Adrenal gland (tissue), 9 donors: ENCODE measurements at regions not wholly inside any gene's neighbourhood (a gene's known extent, or its start where the extent isn't known, plus 50 kb on each side); places are given as distances from the start of the nearest gene placed in this dataset.

Source experiments
- DNase-seq, 7 donors: peaks; one replicate each; pipeline ENCODE4 v3.0.0-alpha.2; 2019 to 2020
- H3K27ac ChIP-seq, 5 donors: fragments of 200-600 bp; sonication (generic) in 4 of 5; 1 replicate in 3 of 5; 2 replicates in 2 of 5; pipeline versions ENCODE4 v1.5.1 to v1.8.0; 2016 to 2020; ENCODE audit warnings: mild to moderate bottlenecking in 1 of 5
- H3K27me3 ChIP-seq: fragments of 200-600 bp; 2 replicates; pipeline ENCODE4 v1.8.0; 2021
- H3K36me3 ChIP-seq, 2 donors: fragments of 200-600 bp; replicated peaks in 1 of 2; 1 replicate in 1 of 2; 2 replicates in 1 of 2; pipeline versions ENCODE4 v1.5.1 to v1.8.0; 2018 to 2022
- H3K4me1 ChIP-seq, 2 donors: fragments of 200-600 bp; replicated peaks in 1 of 2; 1 replicate in 1 of 2; 2 replicates in 1 of 2; pipeline versions ENCODE4 v1.5.1 to v1.8.0; 2018 to 2021
- H3K4me3 ChIP-seq, 4 donors: fragments of 200-600 bp; sonication (generic) in 3 of 4; one replicate each; pipeline ENCODE4 v1.5.1; 2016 to 2018
- H3K9me3 ChIP-seq, 3 donors: fragments of 200-600 bp; sonication (generic) in 1 of 3; replicated peaks in 1 of 3; 1 replicate in 2 of 3; 2 replicates in 1 of 3; pipeline versions ENCODE4 v1.5.1 to v1.8.0; 2016 to 2021
- CTCF ChIP-seq, 6 experiments: fragments of 450-650 bp in 4 of 6; fragments of 200-600 bp in 2 of 6; sonication (generic) in 1 of 6; IDR thresholded peaks; 1 replicate in 5 of 6; 2 replicates in 1 of 6; pipeline versions ENCODE4 v1.5.1 to v1.8.0; 2016 to 2021; ENCODE audit warnings: antibody characterized with exemption in 6 of 6, mild to moderate bottlenecking in 2 of 6, moderate library complexity in 1 of 6
- POLR2A ChIP-seq, 2 donors: fragments of 450-650 bp; IDR thresholded peaks; one replicate each; pipeline ENCODE4 v1.6.1; 2017; ENCODE audit warnings: antibody characterized with exemption in 2 of 2, mild to moderate bottlenecking in 2 of 2, moderate library complexity in 1 of 2
- WGBS, 4 donors: extraction: QIAGEN DNeasy Blood & Tissue Kit in 2 of 4; methylation state at CpG; one replicate each; pipeline versions ENCODE4 v1.1.5 to v1.1.7; 2013 to 2017; 5-methylcytosine and 5-hydroxymethylcytosine counted together
- intact Hi-C, 2 donors: fragments of 100-400 bp; cut with DNase I; formaldehyde crosslinking; loops; one replicate each; pipeline versions ENCODE4 v1.14.1 to v1.15.0; 2022 to 2023
- donor health status: healthy with polysubstance abuse.
- donor health status: Bipolar disorder and iron deficiency.
- donor health status: DM: yes; HTN: yes; CAD: no.
- donor health status: DM: no; HTN: no; CAD: no.
- donor health status: DM: no; HTN: no; CAD: no.

GRCh38 chr3:90005281-90005847 lies 897.9 kb downstream of the EPHA3 start:
- intact Hi-C loops: no loop called here
- Histone ChIP-seq H3K4me1 (no peaks in the 10 kb centered on the region), H3K9me3 (no peaks in the 10 kb centered on the region), H3K27ac (no peak overlapping the region), H3K27me3 (no peaks in the 10 kb centered on the region), H3K4me3 (no peak overlapping the region), H3K36me3 (no peaks in the 10 kb centered on the region)
- WGBS, 4 donors: 79 to 81% (median 79%) methylated on average over 4 of the region's 4 CpGs
- TF ChIP-seq POLR2A (IDR thresholded peaks at IDR 0.05) (no peak), CTCF (IDR thresholded peaks at IDR 0.05) (no peak)
- DNase-seq: no peak

- Histone ChIP-seq H3K4me1 (no peaks in the 10 kb centered on the region), H3K4me3 (no peak overlapping the region), H3K27me3 (no peaks in the 10 kb centered on the region), H3K36me3 (no peaks in the 10 kb centered on the region), H3K27ac (no peak overlapping the region), H3K9me3 (no peaks in the 10 kb centered on the region)
- TF ChIP-seq CTCF (IDR thresholded peaks at IDR 0.05): no peak
- no peak for TF ChIP-seq POLR2A (IDR thresholded peaks at IDR 0.05)
- intact Hi-C loops: no loop called here
- DNase-seq: peak in 1 of 7 donors; percentile 14
- WGBS, 4 donors: 51 to 63% (median 60%) methylated on average over 3 of the region's 3 CpGs
Measured at GRCh38 chr3:90007778-90008499, 900.5 kb downstream of the EPHA3 start.

- 42 to 53% (median 49%) methylated on average over 3 of the region's 3 CpGs for WGBS, 4 donors
- H3K36me3 ChIP-seq: no peaks in the 10 kb centered on the region
- H3K27ac ChIP-seq: no peak overlapping the region
Measured at GRCh38 chr3:90010341-90010740, 902.9 kb downstream of the EPHA3 start.

GRCh38 chr3:90011131-90011530 lies 903.7 kb downstream of the EPHA3 start:
- no peaks in the 10 kb centered on the region for H3K9me3 ChIP-seq
- 27 to 40% (median 34%) methylated on average over 5 of the region's 5 CpGs for WGBS, 4 donors
- no peak for DNase-seq
- no peaks in the 10 kb centered on the region for H3K4me1 ChIP-seq
- TF ChIP-seq POLR2A (IDR thresholded peaks at IDR 0.05): no peak
- no peak for TF ChIP-seq CTCF (IDR thresholded peaks at IDR 0.05)
- H3K27ac ChIP-seq: no peak overlapping the region
- H3K27me3 ChIP-seq: no peaks in the 10 kb centered on the region
- intact Hi-C loops: no loop called here
- no peak overlapping the region for H3K4me3 ChIP-seq
- H3K36me3 ChIP-seq: no peaks in the 10 kb centered on the region

More at GRCh38 chr3:90010341-90010740, 902.9 kb downstream of the EPHA3 start:
- DNase-seq: no peak
- intact Hi-C loops: no loop called here
- Histone ChIP-seq H3K27me3 (no peaks in the 10 kb centered on the region), H3K9me3 (no peaks in the 10 kb centered on the region), H3K4me1 (no peaks in the 10 kb centered on the region), H3K4me3 (no peak overlapping the region)
- TF ChIP-seq POLR2A (IDR thresholded peaks at IDR 0.05) (no peak), CTCF (IDR thresholded peaks at IDR 0.05) (no peak)
